Parathyroid adenoma (tissue), 2 donors: ENCODE measurements at regions not wholly inside any gene's neighbourhood (a gene's known extent, or its start where the extent isn't known, plus 50 kb on each side); places are given as distances from the start of the nearest gene placed in this dataset.

ENCODE experiments used
- H2AFZ ChIP-seq: fragments of 300-600 bp; sonication (generic); one replicate; pipeline ENCODE4 v1.7.0; 2017; ENCODE audit warnings: antibody characterized with exemption, mild to moderate bottlenecking
- H3K27ac ChIP-seq: fragments of 300-600 bp; sonication (generic); one replicate; pipeline ENCODE4 v1.7.0; 2017
- H3K27me3 ChIP-seq: fragments of 300-600 bp; sonication (generic); one replicate; pipeline ENCODE4 v1.7.0; 2017; ENCODE audit warnings: low read length; ENCODE audit not compliant: control insufficient read depth, insufficient read depth
- H3K36me3 ChIP-seq: fragments of 300-600 bp; sonication (generic); one replicate; pipeline ENCODE4 v1.7.0; 2017; ENCODE audit warnings: low read length; ENCODE audit not compliant: control insufficient read depth, insufficient read depth
- H3K4me1 ChIP-seq: fragments of 300-600 bp; sonication (generic); one replicate; pipeline ENCODE4 v1.7.0; 2017; ENCODE audit warnings: control low read depth
- H3K4me2 ChIP-seq: fragments of 300-600 bp; sonication (generic); one replicate; pipeline ENCODE4 v1.7.0; 2017; ENCODE audit warnings: low read length
- H3K4me3 ChIP-seq: fragments of 300-600 bp; sonication (generic); one replicate; pipeline ENCODE4 v1.7.0; 2017; ENCODE audit warnings: low read depth, low read length
- H3K79me2 ChIP-seq: fragments of 300-600 bp; sonication (generic); one replicate; pipeline ENCODE4 v1.7.0; 2017; ENCODE audit warnings: control low read depth
- H3K9ac ChIP-seq: fragments of 300-600 bp; sonication (generic); one replicate; pipeline ENCODE4 v1.7.0; 2017; ENCODE audit warnings: mild to moderate bottlenecking
- H3K9me3 ChIP-seq: fragments of 300-600 bp; sonication (generic); one replicate; pipeline ENCODE4 v1.7.0; 2017; ENCODE audit warnings: low read length; ENCODE audit not compliant: control insufficient read depth
- TF ChIP-seq, protein P1 (sequence below): fragments of 300-600 bp; sonication (generic); IDR thresholded peaks from one replicate; pipeline ENCODE4 v1.7.0; 2017; ENCODE audit warnings: antibody characterized with exemption, mild to moderate bottlenecking
- donor health status: primary hyperparathyroidism.

DNA sequence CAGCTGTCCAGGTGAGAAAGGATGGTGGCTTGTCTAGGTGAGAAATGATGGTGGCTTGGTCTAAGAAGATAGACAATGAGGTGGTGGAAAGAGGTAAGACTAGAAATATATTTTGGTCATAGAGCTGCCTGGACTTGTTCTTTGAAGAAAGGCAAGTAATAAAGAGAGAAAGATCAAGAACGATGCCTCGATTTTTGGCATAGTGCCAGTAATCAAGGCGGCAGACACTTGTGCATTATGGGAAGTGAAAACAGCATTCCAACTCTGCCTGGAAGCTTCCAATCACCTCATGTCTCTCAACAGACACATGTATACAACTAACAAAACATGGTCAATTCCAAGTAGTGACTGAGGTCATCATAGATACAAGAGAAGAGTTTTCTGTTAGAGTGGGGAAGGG, 423.8 kb upstream of the NRP1 start:
- Histone ChIP-seq H3K36me3 (no peaks in the 10 kb centered on the region), H2AFZ (no peak overlapping the region), H3K4me3 (no peak overlapping the region), H3K4me1 (no peaks in the 10 kb centered on the region), H3K4me2 (no peak overlapping the region), H3K9me3 (no peaks in the 10 kb centered on the region), H3K79me2 (no peaks in the 10 kb centered on the region), H3K9ac (no peak overlapping the region), H3K27me3 (no peaks in the 10 kb centered on the region), H3K27ac (no peak overlapping the region)
- TF ChIP-seq, protein P1, sequence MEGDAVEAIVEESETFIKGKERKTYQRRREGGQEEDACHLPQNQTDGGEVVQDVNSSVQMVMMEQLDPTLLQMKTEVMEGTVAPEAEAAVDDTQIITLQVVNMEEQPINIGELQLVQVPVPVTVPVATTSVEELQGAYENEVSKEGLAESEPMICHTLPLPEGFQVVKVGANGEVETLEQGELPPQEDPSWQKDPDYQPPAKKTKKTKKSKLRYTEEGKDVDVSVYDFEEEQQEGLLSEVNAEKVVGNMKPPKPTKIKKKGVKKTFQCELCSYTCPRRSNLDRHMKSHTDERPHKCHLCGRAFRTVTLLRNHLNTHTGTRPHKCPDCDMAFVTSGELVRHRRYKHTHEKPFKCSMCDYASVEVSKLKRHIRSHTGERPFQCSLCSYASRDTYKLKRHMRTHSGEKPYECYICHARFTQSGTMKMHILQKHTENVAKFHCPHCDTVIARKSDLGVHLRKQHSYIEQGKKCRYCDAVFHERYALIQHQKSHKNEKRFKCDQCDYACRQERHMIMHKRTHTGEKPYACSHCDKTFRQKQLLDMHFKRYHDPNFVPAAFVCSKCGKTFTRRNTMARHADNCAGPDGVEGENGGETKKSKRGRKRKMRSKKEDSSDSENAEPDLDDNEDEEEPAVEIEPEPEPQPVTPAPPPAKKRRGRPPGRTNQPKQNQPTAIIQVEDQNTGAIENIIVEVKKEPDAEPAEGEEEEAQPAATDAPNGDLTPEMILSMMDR, result no peak

DNA sequence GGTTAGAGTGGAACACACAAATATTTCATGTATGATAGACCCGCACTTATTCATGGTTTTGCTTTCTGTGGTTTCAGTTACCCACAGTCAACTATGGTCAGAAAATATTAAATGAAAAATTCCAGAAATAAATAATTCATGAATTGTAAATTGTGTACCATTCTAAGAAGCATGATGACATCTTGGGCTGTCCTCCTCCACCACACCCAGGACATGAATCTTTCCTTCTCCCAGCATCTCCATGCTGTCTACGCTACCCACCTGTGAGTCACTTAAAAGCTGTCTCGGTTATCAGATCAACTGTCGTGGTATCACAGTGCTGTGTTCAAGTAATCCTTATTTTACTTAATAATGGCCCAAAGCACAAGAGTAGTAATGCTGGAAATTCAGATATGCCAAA, 419.6 kb upstream of the NRP1 start:
- Histone ChIP-seq H3K4me1 (no peaks in the 10 kb centered on the region), H3K36me3 (no peaks in the 10 kb centered on the region), H3K4me3 (no peak overlapping the region), H3K27ac (no peak overlapping the region), H2AFZ (no peak overlapping the region), H3K79me2 (no peaks in the 10 kb centered on the region), H3K4me2 (no peak overlapping the region), H3K27me3 (no peaks in the 10 kb centered on the region), H3K9me3 (no peaks in the 10 kb centered on the region), H3K9ac (no peak overlapping the region)
- TF ChIP-seq, protein P1, result no peak

DNA sequence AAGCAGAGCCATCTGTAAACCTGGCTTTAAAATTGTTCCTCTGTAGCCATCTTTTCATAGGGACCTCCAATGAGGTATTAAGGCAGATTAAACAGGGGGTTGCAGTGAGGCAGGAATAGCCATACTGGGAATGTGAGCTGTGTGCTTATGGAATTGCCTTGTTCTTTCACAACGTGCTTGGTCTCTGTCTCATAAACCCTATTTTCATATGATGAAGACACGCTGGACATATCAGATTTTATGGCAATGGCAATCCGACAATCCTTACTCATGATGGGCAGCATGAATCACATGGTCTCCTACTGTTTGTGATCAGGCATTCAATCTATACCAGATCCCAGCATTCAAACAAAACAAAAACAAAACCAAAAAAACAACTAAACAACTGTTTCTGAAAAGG, 418.9 kb upstream of the NRP1 start:
- Histone ChIP-seq H2AFZ (no peak overlapping the region), H3K9me3 (no peaks in the 10 kb centered on the region), H3K4me3 (no peak overlapping the region), H3K27me3 (no peaks in the 10 kb centered on the region), H3K4me1 (no peaks in the 10 kb centered on the region), H3K79me2 (no peaks in the 10 kb centered on the region), H3K9ac (no peak overlapping the region), H3K36me3 (no peaks in the 10 kb centered on the region), H3K27ac (no peak overlapping the region), H3K4me2 (no peak overlapping the region)
- TF ChIP-seq, protein P1, result no peak

DNA sequence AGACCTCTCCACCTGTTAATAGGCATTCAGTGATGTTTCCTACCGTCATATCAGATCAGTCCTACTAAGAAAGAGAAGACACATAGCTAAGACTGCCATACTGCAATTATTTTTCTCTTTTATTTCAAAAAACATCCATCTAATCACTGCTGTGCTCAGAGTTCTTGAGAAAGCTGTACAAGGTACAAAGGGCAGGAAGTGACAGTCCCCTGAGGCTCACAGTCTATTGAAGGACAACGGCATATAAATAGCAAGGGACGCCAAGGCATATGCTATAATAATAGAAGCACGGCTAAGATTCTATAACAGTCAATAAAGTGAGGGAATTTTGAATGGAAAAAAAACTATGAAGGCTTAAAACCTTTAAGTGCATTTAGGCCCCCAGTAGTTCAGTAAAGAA, 415.3 kb upstream of the NRP1 start:
- no peaks in the 10 kb centered on the region for H3K79me2 ChIP-seq
- H3K4me3 ChIP-seq, result no peak overlapping the region
- TF ChIP-seq, protein P1, result no peak
- H2AFZ ChIP-seq, result no peak overlapping the region
- no peak overlapping the region for H3K9ac ChIP-seq
- H3K4me2 ChIP-seq, result no peak overlapping the region
- no peaks in the 10 kb centered on the region for H3K27me3 ChIP-seq
- H3K27ac ChIP-seq, result no peak overlapping the region
- no peaks in the 10 kb centered on the region for H3K9me3 ChIP-seq
- H3K36me3 ChIP-seq, result no peaks in the 10 kb centered on the region
- no peaks in the 10 kb centered on the region for H3K4me1 ChIP-seq

DNA sequence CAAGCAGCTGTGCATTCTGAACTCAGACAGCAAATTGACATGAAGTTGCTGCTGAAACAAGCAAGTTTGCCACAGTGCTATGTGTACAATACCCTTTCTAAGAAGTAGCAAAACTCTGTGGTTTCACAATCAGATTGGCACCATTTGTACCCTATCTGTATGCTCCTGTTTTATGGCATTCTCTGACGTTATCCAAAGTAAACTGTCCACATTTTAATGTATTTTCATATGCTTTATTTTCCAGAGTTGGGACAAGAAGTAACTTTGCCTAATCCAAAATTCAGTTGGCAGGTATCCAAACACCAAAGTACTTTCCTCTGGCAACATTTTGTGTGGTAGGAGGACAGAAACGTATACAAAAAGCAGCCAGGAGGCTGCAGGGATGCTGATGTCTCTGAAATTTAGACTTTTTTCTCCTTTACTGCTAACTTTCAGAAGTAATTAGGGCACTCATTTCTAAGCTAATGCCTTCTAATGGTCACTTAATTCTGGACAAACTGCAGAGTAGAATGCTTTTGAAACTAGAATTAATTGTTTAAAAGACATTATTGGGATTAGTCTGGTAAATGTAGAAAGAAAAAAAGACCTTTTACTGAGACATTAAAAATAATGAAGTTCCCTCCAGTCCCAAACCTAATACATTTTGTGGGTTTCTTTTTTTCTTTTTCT, 414.7 kb upstream of the NRP1 start:
- Histone ChIP-seq H3K36me3 (no peaks in the 10 kb centered on the region), H3K4me3 (no peak overlapping the region), H3K9me3 (no peaks in the 10 kb centered on the region), H3K9ac (no peak overlapping the region), H3K79me2 (no peaks in the 10 kb centered on the region), H3K4me1 (no peaks in the 10 kb centered on the region), H3K4me2 (no peak overlapping the region), H3K27ac (no peak overlapping the region), H3K27me3 (no peaks in the 10 kb centered on the region), H2AFZ (no peak overlapping the region)
- TF ChIP-seq, protein P1, result no peak
